DND-41 (cell line): ENCODE measurements at regions not wholly inside any gene's neighbourhood (a gene's known extent, or its start where the extent isn't known, plus 50 kb on each side); places are given as distances from the start of the nearest gene placed in this dataset.

ENCODE experiments used
- EZH2 ChIP-seq: IDR thresholded peaks from 3 replicates; pipeline ENCODE4 v1.6.1; 2012; ENCODE audit warnings: borderline replicate concordance, low read depth, mild to moderate bottlenecking, moderate library complexity, low read length, inconsistent platforms; ENCODE audit not compliant: severe bottlenecking
- TF ChIP-seq, protein P1 (sequence below): IDR thresholded peaks from 2 replicates; pipeline ENCODE4 v1.5.1; 2012; ENCODE audit warnings: borderline replicate concordance, low read length, moderate library complexity, mild to moderate bottlenecking; ENCODE audit not compliant: poor library complexity, severe bottlenecking; ENCODE audit errors: extremely low read depth

GRCh38 chr20:43846516-43846905 is 68.1 kb upstream of the TOX2 start:
- TF ChIP-seq, protein P1, sequence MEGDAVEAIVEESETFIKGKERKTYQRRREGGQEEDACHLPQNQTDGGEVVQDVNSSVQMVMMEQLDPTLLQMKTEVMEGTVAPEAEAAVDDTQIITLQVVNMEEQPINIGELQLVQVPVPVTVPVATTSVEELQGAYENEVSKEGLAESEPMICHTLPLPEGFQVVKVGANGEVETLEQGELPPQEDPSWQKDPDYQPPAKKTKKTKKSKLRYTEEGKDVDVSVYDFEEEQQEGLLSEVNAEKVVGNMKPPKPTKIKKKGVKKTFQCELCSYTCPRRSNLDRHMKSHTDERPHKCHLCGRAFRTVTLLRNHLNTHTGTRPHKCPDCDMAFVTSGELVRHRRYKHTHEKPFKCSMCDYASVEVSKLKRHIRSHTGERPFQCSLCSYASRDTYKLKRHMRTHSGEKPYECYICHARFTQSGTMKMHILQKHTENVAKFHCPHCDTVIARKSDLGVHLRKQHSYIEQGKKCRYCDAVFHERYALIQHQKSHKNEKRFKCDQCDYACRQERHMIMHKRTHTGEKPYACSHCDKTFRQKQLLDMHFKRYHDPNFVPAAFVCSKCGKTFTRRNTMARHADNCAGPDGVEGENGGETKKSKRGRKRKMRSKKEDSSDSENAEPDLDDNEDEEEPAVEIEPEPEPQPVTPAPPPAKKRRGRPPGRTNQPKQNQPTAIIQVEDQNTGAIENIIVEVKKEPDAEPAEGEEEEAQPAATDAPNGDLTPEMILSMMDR, result no peak
- TF ChIP-seq EZH2, result no peak
